Caco-2 (cell line): ENCODE measurements at regions not wholly inside any gene's neighbourhood (a gene's known extent, or its start where the extent isn't known, plus 50 kb on each side); places are given as distances from the start of the nearest gene placed in this dataset.

Experiments
- BruUV-seq: library from RNA; stranded (reverse); fragments of 400-500 nt; replicated peaks from 2 replicates; lab custom pipeline; 2021; lab: Mats Ljungman, UMichigan
- CTCF ChIA-PET: fragments of 300-600 bp; sonication (Branson Sonifier 250); formaldehyde crosslinking; loops from one replicate; lab custom pipeline; 2022; ENCODE audit warnings: antibody characterized with exemption; lab: Charles Lee
- POLR2A ChIA-PET: fragments of 300-600 bp; sonication (Branson Sonifier 250); formaldehyde crosslinking; loops from one replicate; lab custom pipeline; 2022; ENCODE audit warnings: antibody characterized with exemption; lab: Charles Lee
- DNase-seq, 2 experiments: peaks; one replicate each; pipeline versions ENCODE4 v3.0.0 to v3.0.0-alpha.2; 2020 to 2022
- H3K27me3 ChIP-seq: replicated peaks from 2 replicates; pipeline ENCODE4 v1.6.0; 2011; ENCODE audit warnings: low read length; ENCODE audit not compliant: control insufficient read depth, insufficient read depth
- H3K36me3 ChIP-seq: 2 replicates; pipeline ENCODE4 v1.5.1; 2011; ENCODE audit warnings: low read length; ENCODE audit not compliant: control insufficient read depth, insufficient read depth
- H3K4me1 ChIP-seq: fragments of 250-450 bp; sonication (Bioruptor Pico); 2 replicates; pipeline ENCODE4 v1.5.1; 2020; ENCODE audit warnings: mild to moderate bottlenecking
- H3K4me3 ChIP-seq: 2 replicates; pipeline ENCODE4 v1.5.1; 2011; ENCODE audit warnings: low read depth, mild to moderate bottlenecking, control low read depth, low read length
- H3K9me3 ChIP-seq: fragments of 250-450 bp; sonication (Bioruptor Pico); 2 replicates; pipeline ENCODE4 v1.5.1; 2020; ENCODE audit warnings: mild to moderate bottlenecking, moderate library complexity
- H3K27ac Mint-ChIP-seq: one replicate; pipeline ENCODE4 v1.8.0; 2022; ENCODE audit warnings: mixed read lengths; ENCODE audit not compliant: unreplicated experiment
- H3K27me3 Mint-ChIP-seq: one replicate; pipeline ENCODE4 v1.8.0; 2022; ENCODE audit warnings: mixed read lengths; ENCODE audit not compliant: insufficient read depth, unreplicated experiment
- H3K36me3 Mint-ChIP-seq: one replicate; pipeline ENCODE4 v1.8.0; 2022; ENCODE audit warnings: mild to moderate bottlenecking, mixed read lengths; ENCODE audit not compliant: insufficient read depth, unreplicated experiment
- H3K4me1 Mint-ChIP-seq: one replicate; pipeline ENCODE4 v1.8.0; 2022; ENCODE audit warnings: low read depth, mixed read lengths; ENCODE audit not compliant: unreplicated experiment
- H3K4me3 Mint-ChIP-seq: one replicate; pipeline ENCODE4 v1.8.0; 2022; ENCODE audit warnings: mild to moderate bottlenecking, moderate library complexity, mixed read lengths; ENCODE audit not compliant: unreplicated experiment
- H3K9me3 Mint-ChIP-seq: one replicate; pipeline ENCODE4 v1.8.0; 2022; ENCODE audit warnings: mixed read lengths; ENCODE audit not compliant: unreplicated experiment
- intact Hi-C: fragments of 100-400 bp; cut with micrococcal nuclease; formaldehyde crosslinking; loops from one replicate; pipeline ENCODE4 v1.10.0; 2022; ENCODE audit not compliant: unreplicated experiment
- TF ChIP-seq, protein P1 (sequence below), 2 experiments: fragments of 200-600 bp in 1 of 2; IDR thresholded peaks; 1 replicate in 1 of 2; 2 replicates in 1 of 2; pipeline versions ENCODE4 v1.5.1 to v1.8.0; 2011 to 2022; ENCODE audit warnings: antibody characterized with exemption in 1 of 2, control low read depth in 1 of 2, inconsistent platforms in 1 of 2, low read depth in 1 of 2, low read length in 1 of 2, mild to moderate bottlenecking in 1 of 2, moderate library complexity in 1 of 2; ENCODE audit not compliant: insufficient read depth in 1 of 2, severe bottlenecking in 1 of 2, unreplicated experiment in 1 of 2

DNA sequence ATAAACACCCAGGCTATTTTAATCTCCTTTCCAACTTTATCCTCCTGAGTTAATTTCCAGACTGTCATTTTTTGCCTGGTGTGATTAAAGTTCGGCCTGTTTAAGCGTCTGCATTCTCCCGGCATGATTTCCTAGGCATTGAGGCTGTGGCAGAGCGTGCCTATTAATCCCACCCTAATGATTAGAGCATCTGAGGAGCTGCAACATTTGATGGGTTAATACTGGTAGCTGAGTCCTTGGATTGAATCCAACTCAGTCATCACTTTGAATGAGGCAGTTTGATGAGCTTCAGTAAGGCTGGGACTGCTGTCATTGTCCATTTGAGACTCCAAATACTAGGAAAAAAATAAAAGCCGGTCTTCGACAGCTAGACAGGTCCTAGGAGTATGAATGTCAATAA lies 882.5 kb downstream of the SLC4A3 start:
- intact Hi-C loops = no loop called here

DNA sequence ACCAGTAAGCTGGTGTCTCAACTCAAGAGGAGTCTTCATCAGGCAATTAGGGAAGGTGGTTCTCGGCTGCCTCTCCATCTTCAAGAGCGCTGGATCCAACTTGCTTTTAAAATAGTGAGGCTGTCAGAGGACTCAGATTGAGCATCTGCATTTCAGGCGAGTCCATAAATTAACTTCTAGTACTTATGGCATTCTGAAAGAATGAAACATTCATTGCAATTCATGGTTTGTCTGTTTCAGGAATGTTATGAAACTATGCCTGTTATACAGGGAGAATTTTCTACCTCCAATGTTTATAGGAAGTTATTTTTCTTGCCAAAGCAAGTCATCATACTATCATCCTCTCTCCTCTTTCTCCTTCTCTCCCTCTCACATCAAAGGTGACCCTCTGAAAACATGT lies 883.2 kb downstream of the SLC4A3 start:
- H3K36me3 ChIP-seq = no peaks in the 10 kb centered on the region
- H3K4me1 Mint-ChIP-seq = no peaks in the 10 kb centered on the region
- TF ChIP-seq, protein P1, sequence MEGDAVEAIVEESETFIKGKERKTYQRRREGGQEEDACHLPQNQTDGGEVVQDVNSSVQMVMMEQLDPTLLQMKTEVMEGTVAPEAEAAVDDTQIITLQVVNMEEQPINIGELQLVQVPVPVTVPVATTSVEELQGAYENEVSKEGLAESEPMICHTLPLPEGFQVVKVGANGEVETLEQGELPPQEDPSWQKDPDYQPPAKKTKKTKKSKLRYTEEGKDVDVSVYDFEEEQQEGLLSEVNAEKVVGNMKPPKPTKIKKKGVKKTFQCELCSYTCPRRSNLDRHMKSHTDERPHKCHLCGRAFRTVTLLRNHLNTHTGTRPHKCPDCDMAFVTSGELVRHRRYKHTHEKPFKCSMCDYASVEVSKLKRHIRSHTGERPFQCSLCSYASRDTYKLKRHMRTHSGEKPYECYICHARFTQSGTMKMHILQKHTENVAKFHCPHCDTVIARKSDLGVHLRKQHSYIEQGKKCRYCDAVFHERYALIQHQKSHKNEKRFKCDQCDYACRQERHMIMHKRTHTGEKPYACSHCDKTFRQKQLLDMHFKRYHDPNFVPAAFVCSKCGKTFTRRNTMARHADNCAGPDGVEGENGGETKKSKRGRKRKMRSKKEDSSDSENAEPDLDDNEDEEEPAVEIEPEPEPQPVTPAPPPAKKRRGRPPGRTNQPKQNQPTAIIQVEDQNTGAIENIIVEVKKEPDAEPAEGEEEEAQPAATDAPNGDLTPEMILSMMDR (IDR thresholded peaks at IDR 0.05; ENCODE audit: insufficient read depth in 1 of 2, low read depth in 1 of 2, low read length in 1 of 2, severe bottlenecking in 1 of 2, unreplicated experiment in 1 of 2) = no peak
- BruUV-seq = no TSS peak
- no peak for DNase-seq
- intact Hi-C loops = no loop called here
- no peaks in the 10 kb centered on the region for H3K27me3 ChIP-seq
- ChIA-PET CTCF (no interaction called here), POLR2A (no interaction called here)
- H3K4me1 ChIP-seq = no peaks in the 10 kb centered on the region
- no peaks in the 10 kb centered on the region for H3K9me3 ChIP-seq
- H3K4me3 ChIP-seq = no peak overlapping the region
- H3K9me3 Mint-ChIP-seq = no peaks in the 10 kb centered on the region
- no peaks in the 10 kb centered on the region for H3K36me3 Mint-ChIP-seq
- H3K27ac Mint-ChIP-seq = no peak overlapping the region
- peaks cover 16% of the 10 kb centered on the region for H3K27me3 Mint-ChIP-seq
- no peak overlapping the region for H3K4me3 Mint-ChIP-seq

More for the DNA sequence above, 882.5 kb downstream of the SLC4A3 start:
- H3K27me3 Mint-ChIP-seq = peaks cover 20% of the 10 kb centered on the region
- no peaks in the 10 kb centered on the region for H3K9me3 Mint-ChIP-seq
- TF ChIP-seq, protein P1 (IDR thresholded peaks at IDR 0.05; ENCODE audit: insufficient read depth in 1 of 2, low read depth in 1 of 2, low read length in 1 of 2, severe bottlenecking in 1 of 2, unreplicated experiment in 1 of 2) = no peak
- H3K4me1 ChIP-seq = no peaks in the 10 kb centered on the region
- no peak for DNase-seq
- H3K27me3 ChIP-seq = no peaks in the 10 kb centered on the region; the same call in 1 of the 2 replicates
- no peaks in the 10 kb centered on the region for H3K9me3 ChIP-seq
- no peaks in the 10 kb centered on the region for H3K36me3 ChIP-seq
- CTCF ChIA-PET = no interaction called here
- POLR2A ChIA-PET = no interaction called here
- BruUV-seq = no TSS peak
- no peaks in the 10 kb centered on the region for H3K4me1 Mint-ChIP-seq
- no peak overlapping the region for H3K27ac Mint-ChIP-seq
- H3K4me3 Mint-ChIP-seq = no peak overlapping the region
- H3K4me3 ChIP-seq = no peak overlapping the region
- no peaks in the 10 kb centered on the region for H3K36me3 Mint-ChIP-seq

DNA sequence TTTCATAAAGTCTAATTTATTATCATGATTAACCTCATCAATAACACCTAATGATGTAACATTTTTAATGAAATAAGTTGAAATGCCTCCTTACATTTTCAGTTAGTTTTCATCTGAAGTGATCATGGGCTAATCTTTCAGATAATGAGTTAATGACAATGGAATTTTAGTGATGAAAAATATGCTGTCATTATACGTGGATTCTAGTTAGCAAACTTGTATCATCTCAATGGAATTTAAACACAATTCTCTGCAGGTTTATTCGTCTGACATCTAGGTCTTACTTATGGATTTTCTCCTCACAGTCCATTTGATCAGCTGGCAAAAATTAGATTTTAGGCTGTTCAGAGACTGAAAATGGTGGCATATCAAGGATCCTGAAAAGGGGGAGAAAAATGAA lies 885.0 kb downstream of the SLC4A3 start:
- CTCF ChIA-PET = no interaction called here

More for the DNA sequence above, 885.0 kb downstream of the SLC4A3 start:
- Histone ChIP-seq H3K27me3 (no peaks in the 10 kb centered on the region), H3K4me1 (no peaks in the 10 kb centered on the region), H3K9me3 (no peaks in the 10 kb centered on the region), H3K4me3 (no peak overlapping the region), H3K36me3 (no peaks in the 10 kb centered on the region)
- no peak for DNase-seq
- H3K27me3 Mint-ChIP-seq = peaks cover 9% of the 10 kb centered on the region
- H3K36me3 Mint-ChIP-seq = no peaks in the 10 kb centered on the region
- no peaks in the 10 kb centered on the region for H3K9me3 Mint-ChIP-seq
- TF ChIP-seq, protein P1 (IDR thresholded peaks at IDR 0.05; ENCODE audit: insufficient read depth in 1 of 2, low read depth in 1 of 2, low read length in 1 of 2, severe bottlenecking in 1 of 2, unreplicated experiment in 1 of 2) = no peak
- no TSS peak for BruUV-seq
- intact Hi-C loops = no loop called here
- H3K4me3 Mint-ChIP-seq = no peak overlapping the region
- POLR2A ChIA-PET = no interaction called here
- H3K4me1 Mint-ChIP-seq = no peaks in the 10 kb centered on the region
- H3K27ac Mint-ChIP-seq = no peak overlapping the region
